GM21619 (cell line): ENCODE measurements at regions not wholly inside any gene's neighbourhood (a gene's known extent, or its start where the extent isn't known, plus 50 kb on each side); places are given as distances from the start of the nearest gene placed in this dataset.
"Not testable (repeated sequence)": the region's sequence is repeated elsewhere in the genome, so short reads cannot be mapped to it uniquely, and the experiment has no call there.

Experiments used
- ATAC-seq: cut with Tn5 transposase; IDR thresholded peaks from one replicate; pipeline ENCODE4 v1.9.1; 2021; ENCODE audit not compliant: unreplicated experiment

GRCh38 chr2:72078773-72079172 is 68.9 kb downstream of the CYP26B1 start:
- no peak for ATAC-seq

- ATAC-seq: no peak
Measured at GRCh38 chr2:72077702-72078169, 69.9 kb downstream of the CYP26B1 start.

GRCh38 chr2:72073373-72073772 is 74.3 kb downstream of the CYP26B1 start:
- not testable (repeated sequence) for ATAC-seq

GRCh38 chr2:72064197-72064596 is 83.5 kb downstream of the CYP26B1 start:
- ATAC-seq: not testable (repeated sequence)

GRCh38 chr2:72062336-72062735 is 85.3 kb downstream of the CYP26B1 start:
- ATAC-seq: no peak

GRCh38 chr2:72057308-72057707 is 90.4 kb downstream of the CYP26B1 start:
- ATAC-seq: no peak

GRCh38 chr2:72051971-72052505 is 95.6 kb downstream of the CYP26B1 start:
- no peak for ATAC-seq

GRCh38 chr2:72051204-72051603 is 96.5 kb downstream of the CYP26B1 start:
- no peak for ATAC-seq

- ATAC-seq: no peak
Measured at GRCh38 chr2:72050734-72051133, 96.9 kb downstream of the CYP26B1 start.

- no peak for ATAC-seq
Measured at GRCh38 chr2:72048881-72049477, 98.7 kb downstream of the CYP26B1 start.

- ATAC-seq: no peak
Measured at GRCh38 chr2:72043985-72044384, 103.7 kb downstream of the CYP26B1 start.

GRCh38 chr2:72041638-72042111 is 106.0 kb downstream of the CYP26B1 start:
- no peak for ATAC-seq

- ATAC-seq: no peak
Measured at GRCh38 chr2:72040629-72041571, 106.8 kb downstream of the CYP26B1 start.

- no peak for ATAC-seq
Measured at GRCh38 chr2:72038524-72038923, 109.1 kb downstream of the CYP26B1 start.

- ATAC-seq: no peak
Measured at GRCh38 chr2:72037261-72037666, 110.4 kb downstream of the CYP26B1 start.

- ATAC-seq: no peak
Measured at GRCh38 chr2:72036595-72036994, 111.1 kb downstream of the CYP26B1 start.

- no peak for ATAC-seq
Measured at GRCh38 chr2:72036173-72036545, 111.5 kb downstream of the CYP26B1 start.

GRCh38 chr2:72035518-72036172 is 112.0 kb downstream of the CYP26B1 start:
- ATAC-seq: no peak

GRCh38 chr2:72034353-72035095 is 113.1 kb downstream of the CYP26B1 start:
- no peak for ATAC-seq

GRCh38 chr2:72033636-72034035 is 114.0 kb downstream of the CYP26B1 start:
- no peak for ATAC-seq
